Gastrocnemius medialis (tissue), 4 donors: ENCODE measurements at regions not wholly inside any gene's neighbourhood (a gene's known extent, or its start where the extent isn't known, plus 50 kb on each side); places are given as distances from the start of the nearest gene placed in this dataset.

ENCODE experiments used
- CTCF ChIP-seq, 5 experiments: fragments of 450-650 bp in 3 of 5; fragments of 200-600 bp in 2 of 5; sonication (generic) in 2 of 5; IDR thresholded peaks in 4 of 5; conservative IDR thresholded peaks in 1 of 5; 1 replicate in 4 of 5; 2 replicates in 1 of 5; pipeline ENCODE4 v1.5.1; 2016 to 2019; ENCODE audit warnings: antibody characterized with exemption in 5 of 5, mild to moderate bottlenecking in 3 of 5, moderate library complexity in 3 of 5
- POLR2A ChIP-seq, 2 donors: fragments of 450-650 bp; IDR thresholded peaks; one replicate each; pipeline ENCODE4 v1.6.1; 2017; ENCODE audit warnings: antibody characterized with exemption in 2 of 2, mild to moderate bottlenecking in 2 of 2, moderate library complexity in 2 of 2

- TF ChIP-seq CTCF (IDR thresholded peaks at IDR 0.05 in 4 of 5, conservative IDR thresholded peaks at IDR 0.05 in 1 of 5), result no peak
- no peak for TF ChIP-seq POLR2A (IDR thresholded peaks at IDR 0.05)
These were observed 372.9 kb upstream of the FAR2 start for GRCh38 chr12:28776220-28776619.
